HG02759 (cell line): ENCODE measurements at regions not wholly inside any gene's neighbourhood (a gene's known extent, or its start where the extent isn't known, plus 50 kb on each side); places are given as distances from the start of the nearest gene placed in this dataset.

Experiments used
- ATAC-seq: cut with Tn5 transposase; IDR thresholded peaks from one replicate; pipeline ENCODE4 v1.9.1; 2021; ENCODE audit warnings: mild to moderate bottlenecking, moderate library complexity; ENCODE audit not compliant: unreplicated experiment

DNA sequence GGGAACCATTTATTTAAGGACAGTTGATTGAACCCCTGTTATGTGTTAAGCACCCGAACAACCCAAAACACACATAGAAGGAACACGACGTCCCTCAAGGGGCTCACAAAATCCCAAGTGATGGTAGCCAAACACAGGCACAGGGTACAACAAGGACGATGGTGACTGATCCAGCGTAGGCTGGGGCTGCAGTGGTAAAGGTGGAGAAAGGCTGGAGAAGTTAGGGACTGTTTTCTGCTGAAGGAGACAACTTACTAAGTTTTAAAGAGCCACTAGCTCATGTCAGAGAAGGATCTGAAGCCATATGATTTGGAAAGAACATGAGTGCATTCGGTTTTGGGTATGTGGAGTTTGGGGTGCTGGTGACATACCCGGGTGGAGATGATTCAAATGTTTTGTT lies 229.6 kb upstream of the TNRC6C start:
- no peak for ATAC-seq

DNA sequence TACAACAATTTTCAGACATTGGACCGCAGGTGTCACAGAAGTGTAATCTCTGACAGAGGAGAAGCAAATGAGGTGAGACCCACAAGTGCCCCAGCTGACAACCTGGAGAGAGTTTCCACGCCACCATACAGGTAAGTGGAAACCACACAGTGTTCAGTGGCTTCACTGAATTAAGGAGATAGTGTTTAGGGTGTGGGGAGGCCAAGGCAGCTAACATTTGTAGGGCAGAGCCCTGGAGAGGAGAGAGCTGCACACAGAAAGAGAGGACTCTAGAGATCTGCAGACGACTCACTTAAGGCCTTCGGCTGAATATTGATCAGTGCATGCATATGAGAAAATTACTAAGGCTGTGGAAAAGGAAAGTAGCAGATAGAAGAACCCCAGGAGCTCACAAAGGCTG lies 228.9 kb upstream of the TNRC6C start:
- no peak for ATAC-seq

DNA sequence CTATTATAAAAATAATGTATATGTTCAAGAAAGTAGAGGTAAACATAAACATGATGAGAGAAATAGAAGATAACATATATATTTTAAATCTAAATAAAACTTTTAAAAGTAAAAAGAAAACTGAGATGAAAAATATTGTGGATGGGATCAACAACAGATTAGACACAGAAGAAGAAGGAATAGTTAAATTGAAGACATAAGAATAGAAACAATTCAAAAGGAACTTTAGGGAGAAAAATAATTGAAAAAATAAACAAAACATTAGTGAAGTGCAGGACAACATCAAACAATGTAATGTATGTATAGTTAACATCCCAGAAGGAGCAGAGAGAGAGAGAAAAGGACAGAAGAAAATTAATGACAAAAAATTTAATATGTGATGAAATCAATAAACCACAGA lies 228.1 kb upstream of the TNRC6C start:
- no peak for ATAC-seq

DNA sequence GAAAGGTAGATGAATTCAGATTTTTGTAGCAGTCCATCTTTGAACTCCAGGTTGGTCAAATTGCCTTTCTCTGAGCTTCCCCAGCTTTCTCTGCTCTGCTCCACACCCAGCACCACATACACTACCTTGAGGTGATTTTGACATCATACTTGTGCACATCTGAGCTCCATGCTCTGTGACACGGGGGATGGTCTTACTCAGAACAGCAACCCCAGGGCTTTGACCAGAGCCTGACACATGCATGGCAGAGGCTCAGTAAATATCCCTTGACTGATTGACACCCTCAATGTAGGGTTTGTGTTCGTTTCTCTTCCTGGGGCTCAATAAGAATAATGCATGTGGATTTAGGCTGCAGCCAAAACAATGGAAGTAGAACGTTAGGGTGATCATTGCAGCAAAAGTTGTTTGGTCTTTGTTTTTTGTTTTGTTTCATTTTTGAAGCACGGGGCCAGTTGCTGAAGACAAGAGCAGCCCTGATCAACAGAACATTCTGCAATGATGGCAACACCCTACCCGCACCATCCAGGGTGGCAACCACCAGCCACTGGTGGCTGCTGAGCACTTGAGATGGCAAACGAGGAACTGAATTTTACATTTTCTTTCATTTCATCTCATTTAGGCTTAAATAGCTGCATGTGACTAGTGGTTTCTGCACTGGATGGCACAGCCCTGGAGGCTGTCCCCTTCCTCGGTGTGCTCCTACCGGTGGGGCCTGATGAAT lies 224.8 kb upstream of the TNRC6C start:
- no peak for ATAC-seq

DNA sequence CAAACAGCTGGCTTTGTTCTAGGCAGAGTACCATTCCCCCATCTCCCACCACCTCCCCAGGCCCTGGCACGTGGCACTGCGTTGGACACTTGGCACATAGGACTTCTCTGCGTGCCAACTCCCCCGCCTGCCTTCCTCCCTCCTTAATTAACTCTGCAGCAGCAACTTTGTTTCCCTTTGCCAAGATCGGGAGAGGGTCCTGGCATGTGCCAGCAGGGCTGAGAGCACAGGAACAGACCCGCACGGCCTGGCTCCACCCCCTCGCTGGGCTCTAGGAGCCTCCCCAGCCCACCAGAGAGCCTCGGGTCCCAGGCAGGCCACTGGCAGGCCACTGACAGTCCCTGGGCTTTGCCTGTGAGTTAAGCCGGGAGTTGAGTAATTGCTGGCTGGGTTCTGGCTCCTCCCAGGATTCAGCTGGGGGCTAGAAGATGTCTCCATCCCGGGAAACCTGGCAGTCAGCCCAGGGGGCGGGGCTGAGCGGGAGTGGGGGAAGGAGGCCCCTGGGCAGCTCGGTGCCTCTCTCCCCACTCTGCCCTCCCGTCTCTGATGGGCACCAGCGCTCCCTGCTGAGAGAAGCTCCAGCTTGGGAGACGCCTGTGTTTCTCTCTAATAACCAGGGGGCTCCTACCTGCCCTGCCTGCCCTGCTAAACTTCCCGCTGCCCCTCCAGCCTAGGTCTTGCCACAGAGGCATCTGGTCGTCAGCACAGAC lies 224.0 kb upstream of the TNRC6C start:
- ATAC-seq, result no peak

DNA sequence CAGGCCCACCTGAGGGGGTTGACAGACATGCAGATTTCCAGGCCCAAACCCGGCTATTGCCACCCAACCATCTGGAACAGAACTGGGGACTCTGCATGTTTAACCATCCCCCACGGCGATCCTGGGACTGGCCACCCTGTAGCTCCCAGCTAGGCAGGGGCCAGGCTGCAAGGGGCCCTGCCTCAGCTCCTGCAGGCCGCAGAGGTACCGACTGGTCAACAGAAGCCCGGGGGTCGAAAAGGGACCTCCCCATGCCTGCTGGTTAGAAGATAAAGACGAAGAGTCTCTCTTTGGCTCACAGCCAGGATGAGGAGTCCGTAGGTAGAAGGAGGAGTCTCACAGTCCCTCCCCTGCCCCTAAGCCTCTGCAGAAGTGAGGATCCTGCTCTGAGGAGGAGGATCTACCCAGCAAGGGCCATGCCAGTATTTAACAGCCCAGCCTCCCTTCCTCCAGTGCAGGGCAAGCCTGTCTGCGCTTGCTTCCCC lies 223.4 kb upstream of the TNRC6C start:
- no peak for ATAC-seq

DNA sequence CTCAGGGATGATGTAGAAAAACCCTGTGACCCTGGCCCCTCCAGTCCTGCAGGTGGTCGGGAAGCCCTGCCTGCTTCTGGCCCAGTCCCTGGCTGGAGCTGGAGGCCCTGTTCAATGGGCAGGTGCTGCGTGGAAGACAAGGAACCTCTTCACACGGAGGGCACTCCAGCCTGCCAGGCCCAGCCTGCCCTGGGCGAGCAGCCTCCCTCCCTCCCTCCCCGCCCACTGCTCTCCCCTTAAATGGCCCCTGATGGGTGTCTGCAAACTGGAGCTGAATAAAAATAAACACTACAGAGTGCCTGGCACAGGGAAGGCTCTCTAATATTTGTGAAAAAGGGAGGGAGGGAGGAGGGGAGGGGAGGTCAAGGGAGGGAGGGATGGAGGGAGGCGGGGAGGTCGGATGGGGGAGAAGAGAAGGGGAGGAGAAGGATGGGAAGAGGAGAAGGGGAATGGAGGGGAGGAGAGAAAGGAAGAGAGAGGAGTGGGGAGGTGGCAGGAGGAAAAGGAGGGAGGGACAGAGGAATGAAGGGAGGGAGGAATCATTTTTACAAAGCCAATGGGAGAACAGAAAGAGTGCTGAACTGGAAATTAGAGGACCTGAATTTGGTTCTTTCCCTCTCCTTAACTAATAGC lies 222.8 kb upstream of the TNRC6C start:
- ATAC-seq, result no peak

DNA sequence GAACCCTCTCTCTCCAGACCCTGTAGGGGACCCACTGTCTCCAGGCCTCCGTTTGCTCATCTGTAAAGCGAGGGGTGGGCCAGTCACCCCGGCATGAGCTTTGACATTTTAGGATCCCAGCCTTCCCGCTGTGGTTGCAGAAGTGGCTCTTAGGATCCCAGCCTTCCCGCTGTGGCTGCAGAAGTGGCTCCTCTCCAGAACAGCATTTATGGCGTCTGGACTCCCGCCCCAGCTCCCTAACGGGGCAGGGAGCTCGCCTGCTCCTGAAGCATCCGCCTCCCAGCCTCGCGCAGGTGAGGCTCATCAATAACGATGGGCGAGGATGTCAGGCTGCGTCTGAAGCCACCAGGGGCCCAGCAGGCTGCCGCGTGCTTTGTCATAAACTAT lies 222.3 kb upstream of the TNRC6C start:
- no peak for ATAC-seq

DNA sequence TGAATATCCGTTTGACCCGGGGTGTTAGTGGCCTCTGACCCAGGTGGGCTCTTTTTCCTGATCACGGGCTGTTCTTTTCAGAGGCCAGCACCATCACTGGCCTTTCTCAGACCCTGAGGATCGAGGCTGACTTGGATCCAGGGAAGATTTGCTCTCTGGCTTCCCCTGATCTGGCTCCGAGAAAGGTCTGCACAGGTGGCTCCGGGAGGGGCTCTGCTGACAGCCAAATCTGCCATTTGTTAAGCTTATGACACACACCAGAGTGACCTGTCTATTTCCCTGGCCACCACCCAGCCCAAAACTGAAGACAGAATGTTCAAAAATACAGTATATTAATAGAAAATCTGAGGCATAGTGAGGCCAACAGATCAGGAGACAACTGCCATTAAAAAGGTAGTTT lies 221.8 kb upstream of the TNRC6C start:
- ATAC-seq, result no peak

DNA sequence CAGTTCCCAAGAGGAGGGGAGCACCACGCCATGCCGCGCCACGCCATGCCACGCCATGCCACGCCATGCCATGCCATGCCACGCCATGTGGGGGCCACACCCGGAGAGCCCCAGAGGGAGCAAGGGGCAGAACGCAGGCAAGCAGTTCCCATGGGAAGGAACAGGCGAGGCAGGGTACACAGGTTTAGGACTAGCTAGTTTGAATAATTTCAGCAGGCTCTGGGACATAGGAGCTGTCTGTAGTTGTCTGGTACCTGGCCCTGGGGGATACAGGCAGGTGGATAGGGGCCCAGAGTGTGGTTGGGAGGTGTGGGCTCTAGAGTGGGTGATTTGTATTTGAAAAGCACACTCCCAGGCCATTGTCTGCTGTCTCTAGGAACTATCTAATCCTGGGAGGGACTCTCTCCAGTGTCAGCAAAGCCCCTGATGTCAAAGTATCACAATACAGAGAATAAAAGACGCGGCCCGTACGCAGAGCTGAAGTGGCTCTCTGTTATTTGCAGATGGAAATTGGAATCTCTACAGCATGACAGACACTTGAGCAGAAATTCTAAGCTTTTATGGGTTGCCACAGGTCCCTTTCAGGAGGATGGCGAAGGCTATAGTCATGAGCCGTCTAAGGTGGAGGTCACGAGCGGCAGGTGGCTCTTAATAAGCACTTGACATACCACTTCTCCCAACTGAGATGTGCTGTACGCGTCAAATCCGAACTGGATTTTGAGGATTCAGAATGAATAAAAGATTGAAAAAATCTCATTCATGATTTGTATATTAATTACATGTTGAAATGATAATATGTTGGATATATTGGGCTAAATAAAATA lies 220.8 kb upstream of the TNRC6C start:
- no peak for ATAC-seq

DNA sequence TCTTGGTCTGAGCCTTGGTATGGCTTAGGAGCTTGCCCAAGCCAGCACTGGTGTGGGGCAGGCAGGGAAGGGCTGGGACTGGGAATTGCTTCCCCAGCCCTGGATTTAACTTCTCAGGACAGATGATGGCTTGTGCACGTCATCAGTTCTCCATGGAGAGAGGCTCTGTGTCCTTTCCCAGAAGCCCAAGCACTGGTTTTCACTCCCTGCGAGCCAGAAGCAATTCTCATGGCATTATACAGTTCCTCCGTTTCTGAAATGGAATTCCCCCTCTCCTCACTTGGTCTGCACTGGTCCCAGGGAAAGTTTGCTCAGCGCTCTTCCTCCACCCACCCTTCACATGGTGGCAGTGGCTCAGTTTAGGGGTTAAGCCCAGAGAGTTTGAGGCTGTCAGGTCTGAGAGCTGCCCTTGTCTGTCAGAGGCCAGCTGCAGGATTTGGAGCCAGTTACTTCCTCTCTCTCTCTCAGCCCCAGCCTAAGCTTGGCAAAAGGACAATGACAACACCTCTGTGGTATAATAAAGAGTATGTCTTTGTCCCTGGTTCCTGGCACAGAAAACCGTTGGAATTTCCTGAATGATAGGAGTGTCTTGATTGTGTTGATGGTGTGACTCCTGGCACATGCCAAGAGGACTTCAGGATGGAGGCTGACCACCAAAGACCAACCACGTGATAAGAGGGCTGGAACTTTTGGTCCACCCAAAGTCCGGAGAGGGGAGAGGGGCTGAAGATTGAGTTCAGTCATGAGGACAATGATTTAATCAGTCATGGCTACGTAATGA lies 219.6 kb upstream of the TNRC6C start:
- ATAC-seq, result no peak

DNA sequence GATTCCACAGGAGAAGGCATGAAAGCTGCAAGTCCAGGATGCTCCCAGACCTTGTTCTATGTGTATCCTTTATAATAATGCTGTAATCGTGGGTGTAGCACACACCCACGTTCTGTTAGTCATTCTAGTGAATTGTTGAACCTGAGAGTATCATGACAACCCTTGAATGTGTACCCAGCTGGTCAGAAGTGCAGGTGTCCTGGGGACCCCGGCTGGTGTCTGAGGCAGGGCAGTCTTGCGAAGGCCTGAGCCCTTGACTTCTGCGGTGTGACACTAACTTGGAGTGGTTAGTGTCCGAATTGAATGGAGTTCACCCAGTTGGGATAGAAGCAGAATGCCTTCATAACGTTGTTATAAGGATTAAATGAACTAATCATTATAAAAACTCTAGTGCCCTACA lies 218.0 kb upstream of the TNRC6C start:
- ATAC-seq, result no peak

DNA sequence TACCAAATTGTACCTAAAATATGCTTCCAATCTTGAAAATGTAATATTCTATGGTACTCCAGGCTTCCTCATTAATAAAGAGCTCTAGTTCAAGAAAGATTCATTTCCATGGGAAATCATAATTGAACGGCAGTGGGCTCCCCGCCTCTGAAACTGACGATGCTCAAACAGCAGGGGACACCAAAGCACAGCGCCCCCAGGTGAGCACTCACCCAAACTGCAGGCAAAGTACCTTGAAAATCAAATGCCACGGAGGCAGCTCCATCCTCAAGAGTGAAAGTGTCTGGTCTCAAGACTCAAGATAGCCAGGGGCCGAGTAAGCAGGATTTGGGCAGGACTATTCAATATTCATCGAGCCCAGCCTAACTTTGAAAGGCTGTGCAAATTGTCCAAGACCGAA lies 217.4 kb upstream of the TNRC6C start:
- ATAC-seq, result no peak

DNA sequence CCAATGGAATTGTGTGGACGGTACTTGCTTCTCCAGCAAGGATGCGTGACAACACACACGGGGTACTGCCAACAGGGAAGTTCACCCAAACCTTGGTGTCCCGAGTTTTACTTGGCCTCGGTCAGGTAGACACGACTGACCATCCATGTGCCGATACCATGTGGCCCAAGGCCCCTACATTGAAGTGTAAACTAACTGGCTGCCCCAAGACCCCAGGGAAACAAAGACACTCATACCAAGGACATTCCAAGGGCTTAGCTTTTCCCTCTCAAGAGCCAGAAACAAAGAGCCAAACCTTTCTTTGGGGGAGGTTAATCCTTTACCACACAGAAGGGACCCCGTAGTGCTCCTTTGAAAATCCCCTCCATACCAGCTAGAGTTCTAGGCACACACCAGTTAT lies 215.9 kb upstream of the TNRC6C start:
- no peak for ATAC-seq

DNA sequence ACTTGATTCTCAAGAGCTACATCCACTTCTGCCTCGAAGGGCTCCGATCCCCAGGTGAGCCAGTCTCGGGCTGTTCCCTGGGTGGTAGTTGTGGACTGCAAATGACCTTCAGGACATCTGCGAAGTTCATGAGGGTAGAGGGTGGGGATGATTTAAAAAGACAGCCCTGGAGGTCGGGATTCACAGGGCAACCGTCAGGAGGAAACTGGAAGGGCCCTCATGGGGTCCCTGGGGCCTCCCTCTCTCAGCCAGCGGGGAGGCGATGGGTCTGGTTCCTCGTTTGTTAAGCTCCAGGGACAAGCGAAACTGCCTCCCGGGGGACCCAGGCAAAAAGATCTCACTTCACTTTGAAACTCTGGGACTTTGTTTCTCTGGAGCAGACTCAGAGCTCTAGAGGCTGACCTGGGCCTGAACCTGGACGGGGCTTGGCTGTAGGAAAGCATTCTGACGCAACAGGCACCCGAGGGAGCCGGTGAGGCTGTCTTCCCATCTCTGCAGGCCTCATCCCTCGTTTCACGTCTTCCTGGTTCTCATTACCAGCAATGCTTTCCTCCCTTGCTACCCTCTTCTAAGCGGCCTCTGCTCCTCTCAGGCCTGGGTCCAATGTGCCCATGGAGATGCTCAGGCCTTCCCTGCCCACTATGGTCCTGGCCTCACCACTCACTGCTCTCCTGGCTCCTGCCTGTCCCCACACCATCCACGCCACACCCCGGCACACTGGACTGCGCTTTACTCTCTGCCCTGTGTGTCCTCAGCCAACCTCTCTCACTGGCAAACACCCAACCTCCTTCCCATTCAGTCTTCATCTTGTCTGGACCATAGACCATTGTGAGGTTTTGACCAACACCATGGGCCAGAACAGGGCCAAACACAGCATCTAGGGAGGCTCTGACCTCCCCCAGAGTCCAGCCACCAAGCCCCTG lies 214.2 kb upstream of the TNRC6C start:
- ATAC-seq, result no peak

DNA sequence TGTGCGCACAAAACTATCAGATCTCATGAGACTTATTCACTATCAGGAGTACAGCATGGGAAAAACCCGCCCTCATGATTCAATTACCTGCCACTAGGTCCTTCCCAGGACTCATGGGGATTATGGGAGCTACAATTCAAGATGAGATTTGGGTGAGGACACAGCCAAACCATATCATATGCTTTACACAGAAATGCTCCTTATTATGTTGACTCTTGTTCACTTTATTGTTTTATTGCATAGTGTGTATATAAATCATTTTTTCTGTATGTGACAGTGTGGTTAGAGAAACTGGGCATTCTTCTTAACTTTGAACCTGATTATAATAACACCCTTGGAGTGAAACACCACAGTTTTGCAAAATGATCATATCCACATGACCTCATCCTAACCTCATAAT lies 212.8 kb upstream of the TNRC6C start:
- ATAC-seq, result no peak

DNA sequence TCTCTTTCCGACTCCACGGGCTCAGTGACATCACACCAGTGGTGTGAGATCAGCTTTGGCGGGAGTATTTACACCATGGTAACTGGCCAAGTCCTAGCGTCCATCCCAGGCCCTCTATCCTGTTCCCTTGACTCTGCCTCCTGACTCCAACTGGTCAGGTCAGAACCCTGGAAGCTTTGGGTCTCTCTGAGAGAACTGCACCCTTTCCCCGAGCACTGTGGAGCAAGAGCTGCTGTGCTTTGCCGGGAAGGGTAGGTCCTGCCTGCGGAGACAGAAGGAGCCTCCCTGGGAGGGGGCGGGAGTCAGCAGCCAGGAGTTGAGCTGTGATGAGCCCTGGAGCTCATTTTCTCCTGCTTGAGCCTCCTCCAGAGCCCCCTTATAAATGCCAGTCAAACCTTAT lies 212.1 kb upstream of the TNRC6C start:
- no peak for ATAC-seq

DNA sequence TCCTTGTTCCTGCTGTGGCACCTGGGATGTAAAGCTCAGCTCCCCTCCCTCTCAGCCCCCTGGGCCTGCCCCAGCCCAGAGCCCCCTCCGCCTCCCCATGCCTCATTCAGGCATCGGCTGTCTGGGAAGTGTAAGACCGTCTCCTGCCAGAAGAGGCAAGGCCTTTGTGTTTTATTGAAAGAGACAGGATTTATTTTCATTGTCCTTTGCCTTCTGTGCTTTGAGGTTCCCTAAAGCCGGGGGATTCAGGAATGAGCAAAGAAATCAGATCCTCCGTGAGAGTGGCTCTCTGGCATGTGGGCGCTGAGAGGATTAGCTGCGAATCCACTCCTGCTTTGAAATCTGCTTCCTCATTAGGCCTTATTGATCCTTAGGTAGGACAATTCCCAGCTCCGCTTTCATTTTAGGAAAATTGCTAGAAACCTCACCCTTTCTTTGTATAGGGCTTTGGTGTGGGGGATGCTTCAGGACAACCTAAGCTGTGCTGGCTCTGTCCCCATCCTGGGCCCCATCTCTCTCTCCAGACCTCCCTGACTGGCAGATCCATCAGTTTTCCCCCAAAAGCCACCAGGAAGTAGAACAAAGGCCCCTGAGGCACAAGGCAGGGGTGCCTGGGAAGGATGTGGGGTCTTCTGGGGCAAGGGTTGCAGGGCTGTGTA lies 211.5 kb upstream of the TNRC6C start:
- no peak for ATAC-seq

DNA sequence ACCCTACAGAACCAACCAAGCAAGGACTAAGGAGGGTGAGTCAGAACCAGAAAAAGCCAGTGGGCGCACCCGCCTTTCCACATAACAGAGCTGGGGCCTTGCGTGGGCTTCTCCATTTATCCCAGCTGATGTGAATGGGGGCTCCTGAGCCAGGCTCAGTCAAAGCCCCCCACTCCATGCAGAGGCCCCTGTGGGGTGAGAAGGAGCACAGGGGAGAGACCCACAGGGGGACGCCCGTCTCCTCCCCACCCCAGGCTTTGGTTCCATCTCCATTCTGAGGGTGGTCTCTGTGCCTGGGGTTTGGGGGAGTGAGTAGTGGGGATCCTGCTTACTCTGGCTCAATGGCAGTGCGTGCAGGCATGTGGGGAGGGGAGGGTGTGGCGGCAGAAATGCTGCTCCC lies 210.1 kb upstream of the TNRC6C start:
- ATAC-seq, result no peak
